Activated CD4-positive, alpha-beta memory T cell treated with anti-CD3 and anti-CD28 coated beads for 36 hours (primary cell): ENCODE measurements at regions not wholly inside any gene's neighbourhood (a gene's known extent, or its start where the extent isn't known, plus 50 kb on each side); places are given as distances from the start of the nearest gene placed in this dataset.

Experiments
- CTCF ChIA-PET: fragments of 350-600 bp; sonication (Branson Sonifier 250); formaldehyde crosslinking; loops from one replicate; lab custom pipeline; 2021; ENCODE audit warnings: antibody characterized with exemption, inconsistent platforms; lab: Charles Lee
- POLR2A ChIA-PET: fragments of 350-600 bp; sonication (Branson Sonifier 250); formaldehyde crosslinking; loops from one replicate; lab custom pipeline; 2021; ENCODE audit warnings: antibody characterized with exemption; lab: Charles Lee
- DNase-seq: peaks from one replicate; pipeline ENCODE4 v3.0.0-alpha.2; 2020
- H3K27ac Mint-ChIP-seq: one replicate; pipeline ENCODE4 v1.8.0; 2021; ENCODE audit warnings: mixed read lengths
- H3K27me3 Mint-ChIP-seq: one replicate; pipeline ENCODE4 v1.8.0; 2021; ENCODE audit warnings: mixed read lengths
- H3K36me3 Mint-ChIP-seq: one replicate; pipeline ENCODE4 v1.8.0; 2021; ENCODE audit warnings: mixed read lengths
- H3K4me1 Mint-ChIP-seq: one replicate; pipeline ENCODE4 v1.8.0; 2021; ENCODE audit warnings: low read depth, mixed read lengths
- H3K4me3 Mint-ChIP-seq: one replicate; pipeline ENCODE4 v1.8.0; 2021; ENCODE audit warnings: mild to moderate bottlenecking, mixed read lengths
- H3K9me3 Mint-ChIP-seq: one replicate; pipeline ENCODE4 v1.8.0; 2021; ENCODE audit warnings: mixed read lengths
- intact Hi-C: fragments of 100-400 bp; cut with micrococcal nuclease; formaldehyde crosslinking; loops from one replicate; pipeline ENCODE4 v1.15.1; 2023

DNA sequence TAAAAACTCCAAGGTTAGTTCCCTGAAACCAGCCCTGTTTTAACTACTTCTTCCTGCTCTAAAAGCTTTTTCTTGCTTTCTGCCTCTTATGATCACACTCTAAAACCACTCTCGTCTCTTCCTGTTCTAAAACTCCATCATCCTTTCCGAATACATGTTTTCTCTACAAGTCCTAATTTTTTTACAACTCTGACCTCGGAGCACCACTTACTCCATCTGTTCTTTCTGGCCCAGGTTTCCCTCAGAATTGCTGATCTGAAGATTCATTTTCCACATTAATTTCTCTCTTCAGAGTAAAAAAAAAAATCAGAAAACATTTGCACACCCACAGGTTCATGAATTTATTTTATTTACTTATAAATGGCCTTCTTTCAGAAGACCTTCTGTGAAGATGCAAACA is 265.7 kb upstream of the CADM1 start:
- no peak for DNase-seq
- Mint-ChIP-seq H3K36me3 (no peaks in the 10 kb centered on the region), H3K4me1 (no peaks in the 10 kb centered on the region), H3K27me3 (no peaks in the 10 kb centered on the region), H3K4me3 (no peak overlapping the region), H3K27ac (no peak overlapping the region), H3K9me3 (no peaks in the 10 kb centered on the region)
- intact Hi-C loops = no loop called here
- ChIA-PET CTCF (no interaction called here), POLR2A (no interaction called here)

DNA sequence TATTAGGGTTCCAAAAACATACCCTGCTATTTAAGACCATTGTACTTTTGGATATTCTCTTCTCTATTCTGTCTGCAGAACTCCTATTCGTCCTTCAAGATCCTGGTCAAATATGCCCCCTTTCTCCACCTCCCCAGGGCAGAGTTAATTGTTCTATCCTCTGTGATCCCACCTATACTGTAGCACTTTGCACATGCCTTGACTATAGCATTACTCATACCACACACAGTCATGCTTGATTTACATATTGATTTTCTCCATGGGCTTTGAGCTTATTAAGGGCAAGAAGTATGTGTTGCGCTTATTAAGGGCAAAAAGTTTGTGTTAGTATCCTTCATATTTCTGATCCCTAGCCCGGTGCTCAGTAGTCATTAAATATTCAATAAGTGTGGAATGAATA is 263.7 kb upstream of the CADM1 start:
- DNase-seq = no peak
- Mint-ChIP-seq H3K4me3 (no peak overlapping the region), H3K36me3 (no peaks in the 10 kb centered on the region), H3K27me3 (no peaks in the 10 kb centered on the region), H3K27ac (no peak overlapping the region), H3K4me1 (no peaks in the 10 kb centered on the region), H3K9me3 (no peaks in the 10 kb centered on the region)
- CTCF ChIA-PET = no interaction called here
- POLR2A ChIA-PET = no interaction called here
- intact Hi-C loops = no loop called here

DNA sequence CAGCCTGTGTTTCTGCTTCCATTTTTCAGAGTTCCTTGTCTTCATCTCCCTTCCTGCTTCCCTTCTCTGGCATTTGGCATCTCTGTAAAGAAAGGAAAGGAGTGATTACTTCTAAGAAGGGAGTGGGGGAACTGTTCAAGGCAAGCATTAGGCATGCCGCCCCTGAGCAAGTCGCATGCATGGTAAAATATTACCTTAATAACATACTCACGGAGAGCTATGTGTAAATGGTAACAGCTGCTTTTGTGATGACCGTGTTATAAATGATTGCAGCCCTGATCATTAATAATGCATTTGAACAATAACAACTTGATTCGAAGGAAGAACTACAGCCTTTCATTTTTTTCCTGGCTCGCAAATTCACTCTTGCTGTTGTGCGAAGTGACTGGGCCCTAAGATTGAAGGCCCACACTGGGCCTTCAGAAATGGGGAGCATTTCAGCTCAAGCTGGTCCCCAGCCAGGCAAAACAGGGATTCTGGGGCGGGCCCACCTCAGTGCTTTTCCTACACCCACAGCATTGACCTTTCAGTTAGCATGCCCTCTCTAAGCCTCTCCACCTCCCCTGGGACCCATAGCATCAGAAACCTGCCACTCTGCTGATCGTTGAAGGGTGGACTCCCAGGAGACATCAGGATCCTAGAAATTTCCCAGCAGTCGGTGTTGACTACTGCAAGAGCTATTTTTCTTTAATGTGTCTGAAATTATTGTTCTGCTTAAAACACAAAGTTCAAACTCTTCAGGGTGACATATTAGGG is 263.0 kb upstream of the CADM1 start:
- H3K27ac Mint-ChIP-seq = no peak overlapping the region
- no peak overlapping the region for H3K4me3 Mint-ChIP-seq
- ChIA-PET CTCF (no interaction called here), POLR2A (no interaction called here)
- H3K4me1 Mint-ChIP-seq = no peaks in the 10 kb centered on the region
- no peaks in the 10 kb centered on the region for H3K36me3 Mint-ChIP-seq
- peaks cover under 1% of the 10 kb centered on the region for H3K27me3 Mint-ChIP-seq
- no peaks in the 10 kb centered on the region for H3K9me3 Mint-ChIP-seq
- intact Hi-C loops = no loop called here
- DNase-seq = no peak

DNA sequence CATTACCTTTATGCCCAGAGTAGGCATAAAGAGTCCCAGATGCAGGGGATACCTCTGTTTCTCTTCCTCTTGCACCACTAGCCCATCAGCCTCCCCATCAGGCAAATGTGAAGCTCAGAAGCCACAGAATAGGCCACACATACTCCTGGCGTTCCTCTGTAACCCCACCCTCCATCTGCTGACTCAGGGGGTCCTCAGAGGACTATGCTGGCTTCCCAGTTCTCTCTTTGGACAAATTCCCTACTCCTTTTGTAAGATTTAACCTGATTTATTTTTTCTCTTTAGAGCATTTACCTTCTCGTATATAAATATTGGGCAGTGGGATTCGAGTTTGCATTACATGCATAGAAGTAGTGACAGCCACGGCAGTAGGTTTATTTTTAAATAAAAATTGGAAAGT is 262.3 kb upstream of the CADM1 start:
- Mint-ChIP-seq H3K4me3 (no peak overlapping the region), H3K36me3 (no peaks in the 10 kb centered on the region), H3K4me1 (no peaks in the 10 kb centered on the region), H3K27me3 (peaks cover 7% of the 10 kb centered on the region), H3K9me3 (no peaks in the 10 kb centered on the region), H3K27ac (no peak overlapping the region)
- intact Hi-C loops = no loop called here
- ChIA-PET CTCF (no interaction called here), POLR2A (no interaction called here)
- DNase-seq = no peak

DNA sequence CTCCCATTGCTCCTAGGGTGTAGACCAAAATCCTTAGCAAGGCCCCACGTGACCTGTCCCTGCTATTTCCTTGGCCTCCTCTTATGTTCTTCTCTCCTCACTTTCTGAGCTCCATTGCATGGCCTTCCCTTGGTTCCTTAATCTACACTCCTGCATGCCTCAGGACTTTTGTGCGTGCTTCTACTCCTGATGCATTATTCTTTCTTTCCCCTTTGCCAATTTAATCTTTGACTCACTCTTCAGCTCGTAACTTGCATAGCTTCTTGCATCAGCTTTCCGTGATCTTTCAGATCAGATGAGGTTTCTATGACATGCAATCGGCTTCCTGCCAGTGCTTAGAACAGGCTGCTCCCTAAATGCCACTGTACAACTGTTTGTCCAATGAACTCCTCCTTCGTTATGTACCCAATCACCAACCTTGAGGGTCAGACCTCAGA is 261.6 kb upstream of the CADM1 start:
- no peak for DNase-seq
- intact Hi-C loops = no loop called here
- H3K9me3 Mint-ChIP-seq = no peaks in the 10 kb centered on the region
- no peak overlapping the region for H3K4me3 Mint-ChIP-seq
- peaks cover 8% of the 10 kb centered on the region for H3K27me3 Mint-ChIP-seq
- H3K4me1 Mint-ChIP-seq = no peaks in the 10 kb centered on the region
- ChIA-PET CTCF (no interaction called here), POLR2A (no interaction called here)
- H3K36me3 Mint-ChIP-seq = no peaks in the 10 kb centered on the region
- H3K27ac Mint-ChIP-seq = no peak overlapping the region

DNA sequence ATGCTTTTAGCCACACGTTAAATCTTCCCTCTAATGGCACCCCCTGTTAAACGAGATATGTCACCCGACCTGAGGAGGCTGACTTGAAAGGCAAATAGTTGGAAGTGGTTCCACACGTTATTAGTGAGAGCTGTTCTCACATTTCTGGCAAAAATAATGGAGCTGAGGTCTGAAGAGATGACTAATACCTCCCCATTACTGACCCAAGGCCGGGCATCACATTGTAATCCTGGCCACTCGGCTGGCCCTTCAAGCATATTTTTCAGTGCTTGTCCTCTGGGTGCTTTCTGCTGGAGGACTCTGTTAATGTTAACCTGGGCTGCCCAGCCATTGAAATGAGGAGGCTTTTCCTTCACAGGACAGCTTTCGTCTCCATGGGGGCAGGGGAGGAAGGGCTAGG is 260.0 kb upstream of the CADM1 start:
- H3K27ac Mint-ChIP-seq = no peak overlapping the region
- CTCF ChIA-PET = no interaction called here
- H3K9me3 Mint-ChIP-seq = no peaks in the 10 kb centered on the region
- H3K36me3 Mint-ChIP-seq = no peaks in the 10 kb centered on the region
- H3K4me1 Mint-ChIP-seq = no peaks in the 10 kb centered on the region
- DNase-seq = no peak
- intact Hi-C loops = no loop called here
- POLR2A ChIA-PET = no interaction called here
- no peak overlapping the region for H3K4me3 Mint-ChIP-seq
- peaks cover 13% of the 10 kb centered on the region for H3K27me3 Mint-ChIP-seq

DNA sequence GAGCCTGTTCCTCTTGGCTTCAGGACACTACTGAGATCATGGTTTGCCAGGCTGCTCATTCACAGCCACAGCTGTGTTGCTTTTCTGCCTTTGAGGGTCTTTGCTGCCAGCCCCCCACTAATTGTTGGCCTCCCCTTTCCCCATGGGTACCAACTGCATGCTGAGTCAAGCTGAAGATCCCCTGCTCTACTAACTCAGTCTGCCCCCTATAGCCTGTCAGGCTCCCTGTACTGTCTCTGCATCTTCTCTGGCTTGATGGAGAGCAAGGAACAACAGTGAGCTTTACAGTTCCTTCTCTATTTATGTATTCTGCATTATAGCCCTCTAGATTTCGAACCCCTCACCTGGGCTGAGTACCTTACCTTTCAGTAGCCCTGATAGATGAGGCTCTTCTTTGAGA is 257.6 kb upstream of the CADM1 start:
- ChIA-PET POLR2A (no interaction called here), CTCF (no interaction called here)
- no peak overlapping the region for H3K27ac Mint-ChIP-seq
- peaks cover 25% of the 10 kb centered on the region for H3K27me3 Mint-ChIP-seq
- H3K9me3 Mint-ChIP-seq = no peaks in the 10 kb centered on the region
- no peak overlapping the region for H3K4me3 Mint-ChIP-seq
- DNase-seq = no peak
- no peaks in the 10 kb centered on the region for H3K36me3 Mint-ChIP-seq
- intact Hi-C loops = no loop called here
- no peaks in the 10 kb centered on the region for H3K4me1 Mint-ChIP-seq

DNA sequence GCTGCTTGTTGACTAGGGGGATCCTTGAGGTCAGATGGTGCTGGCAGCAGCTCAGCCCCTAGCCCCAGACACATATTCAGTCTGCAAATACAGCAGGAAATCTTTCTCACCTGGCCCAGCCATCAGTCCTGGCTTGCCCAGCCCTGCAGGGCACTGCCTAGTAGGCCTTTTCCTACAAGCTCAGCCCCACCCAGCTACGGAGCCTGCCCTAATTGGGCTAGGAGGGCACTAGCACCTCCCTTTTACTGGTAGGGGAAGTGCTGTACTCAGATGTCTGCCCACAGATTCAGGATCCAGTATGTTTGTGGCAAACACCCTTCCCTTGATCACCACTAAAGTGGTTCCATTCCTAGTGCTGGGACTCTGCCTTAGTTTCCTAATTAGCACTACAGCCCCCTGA is 257.1 kb upstream of the CADM1 start:
- ChIA-PET POLR2A (no interaction called here), CTCF (no interaction called here)
- Mint-ChIP-seq H3K27ac (no peak overlapping the region), H3K27me3 (peaks cover 25% of the 10 kb centered on the region), H3K4me1 (no peaks in the 10 kb centered on the region), H3K36me3 (no peaks in the 10 kb centered on the region), H3K9me3 (no peaks in the 10 kb centered on the region), H3K4me3 (no peak overlapping the region)
- no peak for DNase-seq
- intact Hi-C loops = no loop called here

DNA sequence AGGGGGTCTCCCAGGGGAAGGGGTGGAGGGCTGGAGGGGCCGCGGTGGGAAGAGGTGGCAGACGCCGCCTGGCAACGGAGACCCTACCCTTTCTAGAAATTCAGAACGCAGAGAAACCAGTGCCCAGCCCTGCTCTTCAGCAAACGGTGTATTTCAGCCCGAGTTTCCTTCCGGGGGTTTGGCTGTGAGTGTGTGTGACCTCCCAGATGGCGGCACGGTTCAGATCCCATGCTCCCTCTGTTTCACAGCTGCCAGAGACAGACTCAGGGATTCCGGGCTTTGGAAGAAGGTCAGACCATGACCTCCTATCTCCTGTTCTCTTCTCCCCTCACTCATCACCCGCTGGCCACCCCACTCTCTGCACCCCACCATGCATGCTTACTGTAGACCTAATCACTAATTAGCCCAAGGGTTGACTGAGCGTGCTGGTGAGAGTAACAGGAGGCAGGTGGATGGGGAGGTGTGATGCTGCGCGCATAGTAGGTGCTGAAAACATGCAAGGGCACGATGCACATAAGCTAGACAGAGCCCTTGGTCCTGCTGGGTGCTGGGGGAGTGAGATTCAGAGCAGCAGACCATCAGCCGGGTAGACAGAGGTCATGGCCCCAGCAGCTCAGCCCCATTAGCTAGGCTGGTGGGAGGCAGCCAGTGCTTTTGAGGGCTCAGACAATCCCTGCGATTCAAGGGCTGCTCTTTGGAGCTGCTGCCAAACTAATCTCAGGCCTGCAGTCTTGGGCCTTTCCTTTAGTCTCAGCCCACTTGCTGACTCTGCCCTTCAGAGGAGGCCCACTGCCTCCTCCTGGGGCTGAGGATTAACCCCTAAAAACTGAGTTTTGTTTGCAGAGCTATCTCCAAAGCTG is 256.5 kb upstream of the CADM1 start:
- Mint-ChIP-seq H3K27ac (no peak overlapping the region), H3K4me3 (no peak overlapping the region), H3K9me3 (no peaks in the 10 kb centered on the region), H3K27me3 (peaks cover 25% of the 10 kb centered on the region), H3K36me3 (no peaks in the 10 kb centered on the region), H3K4me1 (no peaks in the 10 kb centered on the region)
- no peak for DNase-seq
- intact Hi-C loops = no loop called here
- ChIA-PET POLR2A (no interaction called here), CTCF (no interaction called here)

DNA sequence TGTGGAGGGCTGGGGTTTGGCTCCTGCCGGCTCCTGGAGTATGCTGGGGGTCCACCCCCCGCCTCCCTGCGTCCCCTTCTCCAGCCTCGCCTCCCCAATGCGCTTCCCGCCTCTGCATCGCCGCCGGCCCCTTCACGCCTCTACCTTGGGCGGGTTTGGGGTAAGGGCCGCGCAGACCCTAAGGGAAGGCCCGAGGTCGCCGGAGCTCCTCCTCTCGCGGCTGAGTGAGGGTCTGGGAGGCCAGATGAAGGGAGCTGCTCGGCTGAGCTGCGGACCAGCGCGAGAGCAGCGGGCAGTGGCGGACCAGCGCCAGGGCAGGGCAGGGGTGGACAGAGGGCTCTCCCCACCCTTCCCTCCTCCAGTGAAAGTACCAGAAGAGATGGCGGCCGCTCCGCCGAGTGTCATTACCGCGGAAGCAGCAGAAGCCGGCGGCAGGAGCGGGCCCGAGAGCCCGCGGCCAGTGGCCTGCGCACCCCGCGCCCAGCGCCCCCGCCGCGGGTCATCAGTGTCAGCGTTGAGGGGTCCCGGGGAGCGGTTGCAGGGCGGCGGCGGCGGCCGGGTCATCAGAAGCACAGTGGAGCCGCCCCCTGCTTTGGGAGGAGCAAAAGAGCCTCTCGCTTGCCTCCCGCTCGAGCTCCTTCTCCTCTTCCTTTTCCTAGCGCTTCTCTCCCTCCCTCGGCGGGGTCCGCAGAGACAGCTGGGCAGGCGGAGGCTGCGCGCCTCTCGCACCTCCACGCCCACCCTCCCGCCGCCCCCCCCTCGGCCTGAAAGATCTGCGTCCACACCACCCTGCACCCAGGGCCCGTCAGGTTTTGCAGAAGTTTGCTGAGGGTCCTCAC is 255.6 kb upstream of the CADM1 start:
- intact Hi-C loops = no loop called here
- POLR2A ChIA-PET = no interaction called here
- no peak overlapping the region for H3K4me3 Mint-ChIP-seq
- H3K27me3 Mint-ChIP-seq = peaks cover 25% of the 10 kb centered on the region
- H3K27ac Mint-ChIP-seq = no peak overlapping the region
- CTCF ChIA-PET = no interaction called here
- no peaks in the 10 kb centered on the region for H3K36me3 Mint-ChIP-seq
- DNase-seq = no peak
- no peaks in the 10 kb centered on the region for H3K9me3 Mint-ChIP-seq
- H3K4me1 Mint-ChIP-seq = no peaks in the 10 kb centered on the region

DNA sequence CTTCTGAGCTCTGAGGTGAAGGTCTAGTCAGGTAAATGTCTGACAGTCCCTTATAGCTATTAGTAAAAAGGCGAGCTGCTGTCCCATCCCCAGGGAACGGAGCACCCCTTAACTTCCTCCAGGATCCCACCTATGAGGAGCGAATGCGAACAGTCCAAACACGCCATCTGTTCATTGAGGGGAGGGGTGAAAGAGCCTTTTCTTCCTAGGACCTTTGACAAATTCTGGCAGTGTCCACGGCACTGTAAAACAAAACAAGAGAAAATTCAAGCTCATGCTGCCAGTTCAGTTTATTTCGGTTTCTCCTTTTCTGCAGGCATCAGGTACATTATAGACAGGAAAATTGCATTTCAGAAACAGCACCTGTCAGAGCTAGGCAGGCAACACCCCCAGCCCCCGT is 253.8 kb upstream of the CADM1 start:
- ChIA-PET POLR2A (no interaction called here), CTCF (no interaction called here)
- Mint-ChIP-seq H3K36me3 (no peaks in the 10 kb centered on the region), H3K9me3 (no peaks in the 10 kb centered on the region), H3K27ac (no peak overlapping the region), H3K4me3 (no peak overlapping the region), H3K4me1 (no peaks in the 10 kb centered on the region), H3K27me3 (peaks cover 25% of the 10 kb centered on the region)
- DNase-seq = no peak
- intact Hi-C loops = no loop called here

DNA sequence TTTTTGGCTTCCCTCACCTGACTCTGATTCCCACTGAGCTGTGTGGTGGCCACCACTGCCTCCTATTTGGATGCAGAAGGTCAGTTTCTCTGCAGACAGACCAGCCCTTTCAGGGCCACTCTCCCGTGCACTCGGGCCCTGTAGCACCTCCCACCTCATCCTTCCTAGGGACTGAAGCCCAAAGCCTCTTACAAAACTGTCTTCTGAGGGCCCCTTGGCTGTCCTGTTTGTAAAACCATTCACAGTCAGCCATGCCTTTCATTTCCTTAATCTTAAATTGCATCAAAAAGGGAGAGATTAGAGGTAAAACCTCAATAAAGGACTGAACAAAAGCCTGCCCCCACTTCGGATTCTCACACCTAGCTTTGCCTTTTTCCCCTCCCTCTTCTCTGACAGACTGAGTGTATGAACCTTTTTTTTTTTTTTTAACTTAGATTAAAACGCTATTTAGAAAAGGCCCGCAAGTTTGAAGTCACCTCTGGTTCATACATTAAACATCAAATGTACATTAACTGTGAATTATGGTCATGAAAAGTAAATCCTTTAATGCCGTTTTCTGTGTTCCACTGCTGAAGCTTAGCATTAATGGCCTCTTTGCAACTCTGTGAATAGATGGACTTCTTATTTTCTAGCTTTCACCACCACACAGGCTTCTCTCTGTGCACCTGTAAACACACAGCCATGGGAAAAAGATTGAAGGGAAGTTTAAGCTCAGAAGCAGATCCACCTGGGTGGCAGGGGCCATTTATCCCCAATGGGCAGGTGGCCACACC is 247.2 kb upstream of the CADM1 start:
- no peak overlapping the region for H3K4me3 Mint-ChIP-seq
- ChIA-PET POLR2A (no interaction called here), CTCF (no interaction called here)
- peaks cover 5% of the 10 kb centered on the region for H3K27me3 Mint-ChIP-seq
- H3K27ac Mint-ChIP-seq = no peak overlapping the region
- no peaks in the 10 kb centered on the region for H3K36me3 Mint-ChIP-seq
- no peaks in the 10 kb centered on the region for H3K9me3 Mint-ChIP-seq
- intact Hi-C loops = no loop called here
- no peaks in the 10 kb centered on the region for H3K4me1 Mint-ChIP-seq
- no peak for DNase-seq
